ENCODE measurements at regions not wholly inside any gene's neighbourhood (a gene's known extent, or its start where the extent isn't known, plus 50 kb on each side); places are given as distances from the start of the nearest gene placed in this dataset.

DNA sequence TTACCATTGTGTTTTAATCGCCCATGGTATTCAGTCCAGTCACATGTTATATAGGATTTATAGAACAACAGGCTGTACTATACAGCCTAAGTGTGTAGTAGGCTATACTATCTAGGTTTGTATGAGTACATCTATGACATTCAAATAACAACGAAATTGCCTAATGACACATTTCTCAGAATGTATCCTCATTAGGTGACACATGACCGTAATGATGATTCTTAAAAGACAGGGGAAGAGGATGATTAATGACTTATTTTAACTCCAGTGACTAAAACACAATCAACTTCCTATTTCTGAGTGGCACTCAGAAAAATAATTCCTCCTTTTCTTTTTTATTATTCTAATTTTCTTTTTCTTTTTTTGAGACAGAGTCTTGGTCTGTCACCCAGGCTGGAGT lies 63.0 kb upstream of the ACSL3 start:
- DNase-seq (ENCODE audit: low read depth) = no peak

DNA sequence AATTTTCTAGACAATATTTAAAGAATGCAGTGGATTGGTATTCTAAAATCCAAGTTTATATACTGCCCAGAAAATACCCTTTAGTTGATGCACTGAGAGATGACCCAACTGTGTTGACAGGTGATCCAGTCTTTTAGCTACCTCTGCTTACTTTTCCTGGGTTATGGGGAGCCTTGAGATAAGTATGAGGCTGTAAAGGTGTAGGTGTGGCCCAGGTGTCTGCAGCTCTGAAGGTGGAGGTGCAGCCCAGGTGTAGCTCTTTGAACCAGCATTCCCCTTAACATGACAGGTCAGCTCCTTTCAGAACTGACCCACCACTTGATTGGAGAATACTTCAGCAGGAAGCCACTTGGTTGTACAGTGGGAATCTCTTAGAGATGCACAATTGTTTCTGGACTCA lies 62.3 kb upstream of the ACSL3 start:
- DNase-seq (ENCODE audit: low read depth) = no peak

DNA sequence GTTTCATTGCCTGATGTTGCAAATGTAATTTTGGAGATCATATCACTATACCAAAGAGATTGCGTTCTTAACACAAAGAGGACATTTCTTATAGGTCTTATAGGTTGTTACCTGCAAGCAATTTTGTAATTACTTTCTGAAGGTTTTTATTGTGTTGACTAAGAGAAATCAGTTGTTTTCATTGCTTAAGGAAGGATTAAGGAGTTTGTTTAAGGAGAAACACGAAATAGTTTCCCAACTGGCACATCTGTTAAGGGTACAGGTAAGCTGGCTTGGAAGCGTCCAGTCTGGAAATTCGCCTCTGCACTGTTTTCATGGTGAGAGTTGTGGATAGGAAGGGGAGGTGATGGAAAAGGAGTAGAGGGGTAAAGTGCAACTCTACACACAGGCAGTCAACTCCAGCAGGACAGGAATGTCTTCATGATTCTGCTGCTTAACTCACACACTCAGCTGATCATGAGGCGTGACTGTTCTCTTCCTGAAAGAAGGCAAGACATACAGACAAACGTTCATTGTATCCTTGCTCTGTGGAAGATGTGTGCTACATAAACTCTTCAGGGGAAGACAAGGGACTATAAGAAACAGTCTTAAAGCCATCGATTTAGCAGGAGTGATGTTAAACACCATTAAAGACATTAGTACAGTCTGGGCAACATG lies 61.4 kb upstream of the ACSL3 start:
- DNase-seq (ENCODE audit: low read depth) = no peak

DNA sequence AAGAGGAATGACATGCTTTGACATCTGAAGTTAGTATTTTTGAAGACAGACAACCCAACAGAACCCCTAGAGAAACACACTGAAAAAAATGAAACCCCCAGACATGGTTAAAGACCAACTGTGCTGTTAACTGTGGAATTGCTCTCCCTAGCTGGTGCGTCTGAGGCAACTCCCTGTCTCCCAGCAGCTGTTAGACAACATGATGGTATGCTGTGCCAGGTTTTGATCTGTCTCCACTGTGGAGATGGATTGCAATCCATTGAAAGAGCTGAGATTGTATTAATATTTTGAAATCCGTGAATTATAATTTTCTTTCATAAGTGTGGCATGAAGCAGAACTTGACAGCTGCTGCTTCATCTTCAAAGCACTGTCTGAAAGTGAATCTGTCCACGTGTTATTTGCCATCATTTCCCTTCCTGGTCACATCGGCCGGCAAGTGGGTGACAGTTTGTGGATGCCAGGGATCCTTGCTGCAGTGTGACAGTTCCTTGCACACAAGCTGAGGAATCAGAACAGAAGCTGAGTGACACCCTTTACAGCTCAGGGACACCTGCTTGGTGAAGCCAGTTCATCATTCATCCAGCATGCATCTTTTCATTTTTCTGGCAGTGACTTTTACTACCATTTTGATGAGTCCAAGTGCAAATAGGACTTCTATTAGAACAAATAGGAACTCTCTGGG lies 58.2 kb upstream of the ACSL3 start:
- DNase-seq (ENCODE audit: low read depth) = no peak

DNA sequence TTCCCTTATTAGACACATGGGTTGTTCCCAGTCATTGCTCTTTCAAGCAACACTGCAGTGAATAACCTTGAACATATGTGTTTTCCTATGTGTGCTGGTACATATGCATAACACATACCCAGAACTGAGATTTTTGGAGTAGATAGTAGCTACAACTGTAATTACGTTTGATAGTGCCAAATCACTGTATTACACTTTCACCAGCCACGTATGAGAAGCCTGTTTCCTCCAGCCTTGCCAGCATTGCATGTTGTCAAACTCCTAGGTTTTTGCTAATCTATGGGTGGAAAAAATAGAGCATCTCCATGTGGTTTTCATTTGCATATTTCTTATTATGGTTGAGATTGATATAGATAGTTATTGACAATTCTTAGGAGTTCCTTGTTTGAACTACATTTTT lies 56.5 kb upstream of the ACSL3 start:
- no peak for DNase-seq (ENCODE audit: low read depth)

DNA sequence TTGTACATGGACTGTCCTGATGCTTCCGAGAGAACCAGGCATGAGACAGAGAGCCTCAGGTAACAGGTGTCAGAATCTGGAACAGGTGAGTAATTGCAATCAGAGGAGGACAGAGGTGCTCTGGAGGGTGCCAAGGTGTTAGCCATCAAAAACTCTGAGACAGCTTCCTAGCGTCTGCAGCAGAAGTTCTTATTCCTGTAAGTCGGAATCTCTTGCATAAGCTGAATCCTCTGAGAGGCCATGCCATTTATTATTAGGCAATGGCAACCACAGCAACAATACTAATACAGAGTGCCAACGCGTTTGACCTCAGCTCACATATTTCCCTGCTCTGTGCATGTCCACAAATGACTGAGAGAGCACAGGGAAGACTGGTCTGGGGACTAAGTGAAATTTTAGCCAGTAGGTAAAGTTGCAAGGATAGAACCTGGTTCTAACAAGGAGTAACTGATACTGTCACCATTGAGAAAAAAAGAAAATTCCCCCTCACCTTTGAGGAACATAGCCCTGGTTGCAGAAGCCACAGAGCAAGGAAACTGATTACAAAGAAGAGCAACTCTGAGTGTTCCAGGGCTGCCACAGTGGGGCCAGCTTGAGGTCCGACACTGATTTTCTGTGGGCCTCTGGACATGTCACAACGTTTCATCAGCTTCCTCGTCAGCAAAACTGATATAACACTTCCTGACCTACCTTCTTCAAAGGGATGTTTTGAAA lies 55.1 kb upstream of the ACSL3 start:
- DNase-seq (ENCODE audit: low read depth) = no peak

DNA sequence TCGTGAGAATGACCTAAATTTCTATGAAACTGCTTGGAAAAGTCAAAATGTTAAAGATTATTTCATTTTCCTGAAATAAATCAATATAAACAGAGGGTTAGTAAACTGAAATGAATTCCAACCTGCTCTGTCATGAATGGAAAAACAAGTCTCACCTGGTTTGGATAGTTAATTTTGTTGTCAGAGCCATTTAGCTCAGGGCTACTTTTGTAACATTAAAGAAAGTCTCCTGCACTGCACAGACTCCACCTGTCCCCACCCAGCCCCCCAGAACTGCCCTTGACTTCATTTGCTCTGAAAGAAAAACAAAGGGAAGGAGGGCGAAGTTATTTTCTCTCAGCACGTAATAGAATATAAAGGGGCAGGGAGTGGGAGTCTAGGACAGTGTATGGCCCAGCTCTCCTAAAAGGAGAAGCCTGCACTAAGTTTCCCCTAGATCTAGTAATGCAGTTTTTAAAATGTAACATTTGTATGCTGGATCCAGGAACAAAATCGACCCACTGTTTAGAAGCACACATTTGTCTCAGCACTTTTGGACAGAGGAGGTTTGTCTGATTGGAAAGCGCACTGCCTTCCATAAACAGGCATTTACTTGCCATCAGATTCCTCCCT lies 54.2 kb upstream of the ACSL3 start:
- no peak for DNase-seq (ENCODE audit: low read depth)

DNA sequence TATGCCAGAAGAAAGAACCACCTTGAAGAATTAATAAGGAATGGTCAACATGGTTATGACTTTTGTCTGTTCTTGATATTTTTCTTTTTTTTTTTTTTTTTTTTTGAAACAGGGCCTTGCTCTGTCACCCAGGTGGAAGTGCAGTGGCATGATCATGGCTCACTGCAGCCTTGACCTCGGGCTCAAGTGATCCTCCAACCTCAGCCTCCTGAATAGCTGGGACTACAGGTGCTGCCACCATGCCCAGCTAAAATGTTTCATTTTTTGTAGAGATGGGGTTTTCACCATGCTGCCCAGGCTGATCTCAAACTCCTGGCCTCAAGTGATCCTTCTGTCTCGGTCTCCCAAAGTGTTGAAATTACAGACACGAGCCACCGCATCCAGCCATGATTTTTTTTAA lies 53.4 kb upstream of the ACSL3 start:
- DNase-seq (ENCODE audit: low read depth) = no peak

DNA sequence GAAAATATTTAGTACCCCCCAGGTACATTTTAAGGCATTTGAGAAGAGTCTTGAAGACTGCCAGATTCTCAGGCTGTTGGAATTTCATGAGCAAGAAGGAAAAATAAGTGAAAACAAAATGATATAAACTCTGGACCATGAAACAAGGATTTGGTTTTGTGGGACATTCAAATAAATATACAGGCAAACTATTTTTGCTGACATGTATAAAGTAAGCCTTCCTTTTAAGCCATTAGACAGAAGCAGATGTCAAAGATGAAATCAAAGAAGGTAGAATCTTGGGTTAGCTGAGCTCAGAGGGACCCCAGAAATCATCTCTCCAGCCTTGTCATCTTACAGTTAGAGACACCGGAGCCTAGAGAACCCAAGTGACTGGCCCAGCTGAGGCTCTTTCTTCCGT lies 51.3 kb upstream of the ACSL3 start:
- DNase-seq (ENCODE audit: low read depth) = no peak

DNA sequence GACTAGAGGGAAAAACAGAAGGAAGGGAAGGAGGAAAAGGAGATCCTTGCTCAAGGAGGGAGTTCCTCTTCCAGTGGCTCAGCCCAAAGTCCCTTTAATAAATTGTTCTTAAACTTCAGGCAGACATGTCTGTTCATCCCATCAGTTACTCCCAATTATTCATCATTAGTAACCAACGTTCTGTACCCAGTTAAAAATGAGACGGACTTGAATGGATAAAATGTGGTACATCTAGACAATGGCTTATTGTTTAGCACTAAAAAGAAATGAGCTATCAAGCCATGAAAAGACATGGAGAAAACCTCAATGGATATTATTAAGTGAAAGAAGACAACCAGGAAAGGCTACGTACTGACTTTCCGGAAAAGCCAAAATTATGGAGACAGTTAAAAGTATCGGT lies 50.8 kb upstream of the ACSL3 start:
- no peak for DNase-seq (ENCODE audit: low read depth)
